ENCODE measurements at regions not wholly inside any gene's neighbourhood (a gene's known extent, or its start where the extent isn't known, plus 50 kb on each side); places are given as distances from the start of the nearest gene placed in this dataset.
"Not testable (repeated sequence)": the region's sequence is repeated elsewhere in the genome, so short reads cannot be mapped to it uniquely, and the experiment has no call there.

DNA sequence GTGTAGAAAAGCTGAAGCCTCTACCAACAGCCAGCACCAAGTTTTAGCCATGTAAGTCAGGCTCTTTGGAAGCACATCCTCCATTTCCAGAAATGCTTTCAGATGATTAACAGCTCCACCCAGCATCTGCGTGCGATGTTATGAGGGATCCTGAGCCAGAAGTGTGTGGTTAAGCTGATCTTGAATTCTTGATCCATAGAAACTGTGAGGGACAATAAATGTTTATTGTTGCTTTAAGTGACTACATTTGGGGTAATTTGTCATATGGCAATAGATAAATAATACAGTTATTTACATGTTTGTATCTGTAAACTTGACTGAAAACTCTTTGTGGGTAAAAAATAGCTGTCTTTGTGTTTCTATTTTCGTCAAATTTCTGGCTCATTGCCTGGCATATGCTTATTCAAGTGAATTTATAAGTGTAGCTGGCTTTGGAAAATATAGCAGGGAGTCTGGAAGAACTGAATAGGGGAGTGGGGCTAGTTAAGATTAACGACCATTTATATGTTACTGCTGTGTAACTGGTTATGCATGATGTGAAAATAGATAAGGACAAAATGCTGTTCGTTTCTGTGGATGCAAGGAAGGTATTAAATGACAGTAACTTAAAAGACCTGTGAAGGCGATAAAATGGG lies 234.1 kb downstream of the LRRC70 start:
- intact Hi-C loops (cut with DNase I; ENCODE audit: low total_unique reads) (no loop called here), in situ Hi-C loops (cut with MboI; ENCODE audit: low sequenced_read_pairs in 4 of 4) (no loop called here)
- H3K36me3 ChIP-seq = no peaks in the 10 kb centered on the region
- no peak for DNase-seq
- no peak for ATAC-seq
- H3K4me3 ChIP-seq = no peak overlapping the region
- H3K27me3 ChIP-seq = no peaks in the 10 kb centered on the region
- H3K9me3 ChIP-seq = no peaks in the 10 kb centered on the region
- H3K27ac ChIP-seq = no peak overlapping the region
- H3K4me1 ChIP-seq = no peaks in the 10 kb centered on the region
- TF ChIP-seq POLR2A (IDR thresholded peaks at IDR 0.05) = no peak
- TF ChIP-seq, protein P1, sequence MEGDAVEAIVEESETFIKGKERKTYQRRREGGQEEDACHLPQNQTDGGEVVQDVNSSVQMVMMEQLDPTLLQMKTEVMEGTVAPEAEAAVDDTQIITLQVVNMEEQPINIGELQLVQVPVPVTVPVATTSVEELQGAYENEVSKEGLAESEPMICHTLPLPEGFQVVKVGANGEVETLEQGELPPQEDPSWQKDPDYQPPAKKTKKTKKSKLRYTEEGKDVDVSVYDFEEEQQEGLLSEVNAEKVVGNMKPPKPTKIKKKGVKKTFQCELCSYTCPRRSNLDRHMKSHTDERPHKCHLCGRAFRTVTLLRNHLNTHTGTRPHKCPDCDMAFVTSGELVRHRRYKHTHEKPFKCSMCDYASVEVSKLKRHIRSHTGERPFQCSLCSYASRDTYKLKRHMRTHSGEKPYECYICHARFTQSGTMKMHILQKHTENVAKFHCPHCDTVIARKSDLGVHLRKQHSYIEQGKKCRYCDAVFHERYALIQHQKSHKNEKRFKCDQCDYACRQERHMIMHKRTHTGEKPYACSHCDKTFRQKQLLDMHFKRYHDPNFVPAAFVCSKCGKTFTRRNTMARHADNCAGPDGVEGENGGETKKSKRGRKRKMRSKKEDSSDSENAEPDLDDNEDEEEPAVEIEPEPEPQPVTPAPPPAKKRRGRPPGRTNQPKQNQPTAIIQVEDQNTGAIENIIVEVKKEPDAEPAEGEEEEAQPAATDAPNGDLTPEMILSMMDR (IDR thresholded peaks at IDR 0.05 in 4 of 5, conservative IDR thresholded peaks at IDR 0.05 in 1 of 5) = no peak

DNA sequence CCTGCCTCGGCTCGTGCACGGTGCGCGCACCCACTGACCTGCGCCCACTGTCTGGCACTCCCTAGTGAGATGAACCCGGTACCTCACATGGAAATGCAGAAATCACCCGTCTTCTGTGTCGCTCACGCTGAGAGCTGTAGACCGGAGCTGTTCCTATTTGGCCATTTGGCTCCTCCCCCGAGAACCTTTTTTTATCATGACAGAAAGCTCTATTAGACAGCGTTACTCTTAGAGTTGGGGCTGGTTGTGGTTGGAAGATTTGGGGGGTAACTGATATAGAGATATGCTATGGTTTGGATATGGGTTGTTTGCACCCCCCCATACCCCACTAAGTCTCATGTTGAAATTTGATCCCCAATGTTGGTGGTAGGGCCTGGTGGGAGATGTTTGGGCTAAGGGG lies 226.2 kb downstream of the LRRC70 start:
- H3K4me3 ChIP-seq; ATAC-seq; in situ Hi-C loops (cut with MboI; ENCODE audit: low sequenced_read_pairs in 4 of 4); DNase-seq; H3K4me1 ChIP-seq; H3K36me3 ChIP-seq; H3K27me3 ChIP-seq; intact Hi-C loops (cut with DNase I; ENCODE audit: low total_unique reads); H3K27ac ChIP-seq; H3K9me3 ChIP-seq: not testable (repeated sequence)

DNA sequence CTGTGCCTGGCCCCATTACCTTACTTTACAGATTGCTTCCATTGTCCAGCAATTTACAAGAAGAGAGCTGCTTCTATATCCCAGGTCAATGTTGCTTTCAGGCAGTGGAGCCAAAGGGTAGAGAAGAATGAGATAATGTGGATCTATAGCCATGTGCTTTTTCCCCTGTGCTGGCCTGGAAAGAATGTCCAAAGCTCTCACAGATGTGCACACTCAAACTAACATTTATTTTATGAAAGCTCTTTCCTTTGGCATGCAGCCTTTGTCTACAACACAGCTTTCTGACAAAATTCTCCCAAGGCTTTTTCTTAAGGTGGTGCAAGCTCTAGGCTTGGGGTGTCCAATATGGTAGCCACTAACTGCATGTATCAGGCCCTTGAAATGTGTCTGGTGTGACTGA lies 217.3 kb downstream of the LRRC70 start:
- DNase-seq = no peak
- Histone ChIP-seq H3K27ac (no peak overlapping the region), H3K4me3 (no peak overlapping the region), H3K9me3 (no peaks in the 10 kb centered on the region), H3K4me1 (no peaks in the 10 kb centered on the region), H3K36me3 (no peaks in the 10 kb centered on the region), H3K27me3 (no peaks in the 10 kb centered on the region)
- in situ Hi-C loops (cut with MboI; ENCODE audit: low sequenced_read_pairs in 4 of 4) (loop anchor here in 3 of 4 donors (25.0 kb wide), 1 partner anchor 334 kb away; no protein-coding TSS in a partner anchor), intact Hi-C loops (cut with DNase I; ENCODE audit: low total_unique reads) (no loop called here)
- TF ChIP-seq POLR2A (IDR thresholded peaks at IDR 0.05) = no peak
- TF ChIP-seq, protein P1 (IDR thresholded peaks at IDR 0.05 in 4 of 5, conservative IDR thresholded peaks at IDR 0.05 in 1 of 5) = no peak
- ATAC-seq = no peak

DNA sequence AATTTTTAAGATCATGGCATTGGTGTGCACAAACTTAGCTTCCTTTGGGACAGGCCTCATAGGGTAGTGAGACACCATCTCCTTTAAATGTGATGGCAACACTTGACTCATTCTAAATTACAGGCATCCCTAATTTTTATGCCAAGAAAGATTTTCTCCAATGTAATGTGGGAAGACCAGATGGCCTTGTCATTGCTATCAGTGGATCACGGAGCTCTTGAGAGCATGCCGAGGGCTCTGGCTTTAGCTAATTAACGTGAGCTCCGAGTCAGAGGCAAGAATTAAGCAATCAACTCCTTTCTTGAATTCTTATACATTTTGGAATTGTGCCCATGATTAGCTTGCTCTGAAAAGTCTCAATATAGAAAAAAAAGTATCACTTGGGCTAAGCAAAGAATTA lies 215.8 kb downstream of the LRRC70 start:
- ATAC-seq (no peak), DNase-seq (no peak)
- in situ Hi-C loops (cut with MboI; ENCODE audit: low sequenced_read_pairs in 4 of 4) (loop anchor here in 3 of 4 donors (25.0 kb wide), 1 partner anchor 332 kb away; no protein-coding TSS in a partner anchor), intact Hi-C loops (cut with DNase I; ENCODE audit: low total_unique reads) (no loop called here)
- Histone ChIP-seq H3K27me3 (no peaks in the 10 kb centered on the region), H3K27ac (no peak overlapping the region), H3K9me3 (no peaks in the 10 kb centered on the region), H3K36me3 (no peaks in the 10 kb centered on the region), H3K4me1 (no peaks in the 10 kb centered on the region), H3K4me3 (no peak overlapping the region)
- no peak for TF ChIP-seq POLR2A (IDR thresholded peaks at IDR 0.05)

DNA sequence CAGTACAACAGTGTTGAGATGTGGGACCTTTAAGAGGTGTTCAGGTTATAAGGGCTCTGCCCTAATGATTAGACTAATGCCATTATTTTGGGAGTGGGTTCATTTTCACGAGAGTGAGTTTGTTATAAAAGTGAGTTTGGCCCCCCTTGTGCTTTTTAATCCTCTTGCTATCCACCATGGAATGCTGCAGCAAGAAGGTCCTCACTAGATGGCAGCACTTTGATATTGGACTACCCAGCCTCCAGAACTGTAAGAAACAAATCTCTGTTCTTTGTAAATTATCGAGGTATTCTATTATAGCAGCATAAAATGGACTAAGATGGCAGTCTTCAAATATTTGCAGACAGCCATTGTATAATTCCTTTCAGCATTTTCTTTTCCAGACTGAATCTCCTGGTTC lies 212.4 kb downstream of the LRRC70 start:
- Histone ChIP-seq H3K4me1 (no peaks in the 10 kb centered on the region), H3K9me3 (no peaks in the 10 kb centered on the region), H3K36me3 (no peaks in the 10 kb centered on the region), H3K4me3 (no peak overlapping the region), H3K27ac (no peak overlapping the region), H3K27me3 (no peaks in the 10 kb centered on the region)
- ATAC-seq (no peak), DNase-seq (no peak)
- in situ Hi-C loops (cut with MboI; ENCODE audit: low sequenced_read_pairs in 4 of 4) = loop anchor here in 3 of 4 donors (25.0 kb wide), 1 partner anchor 329 kb away; no protein-coding TSS in a partner anchor
- intact Hi-C loops (cut with DNase I; ENCODE audit: low total_unique reads) = no loop called here
- TF ChIP-seq POLR2A (IDR thresholded peaks at IDR 0.05) = no peak
- TF ChIP-seq, protein P1 (IDR thresholded peaks at IDR 0.05 in 4 of 5, conservative IDR thresholded peaks at IDR 0.05 in 1 of 5) = no peak

DNA sequence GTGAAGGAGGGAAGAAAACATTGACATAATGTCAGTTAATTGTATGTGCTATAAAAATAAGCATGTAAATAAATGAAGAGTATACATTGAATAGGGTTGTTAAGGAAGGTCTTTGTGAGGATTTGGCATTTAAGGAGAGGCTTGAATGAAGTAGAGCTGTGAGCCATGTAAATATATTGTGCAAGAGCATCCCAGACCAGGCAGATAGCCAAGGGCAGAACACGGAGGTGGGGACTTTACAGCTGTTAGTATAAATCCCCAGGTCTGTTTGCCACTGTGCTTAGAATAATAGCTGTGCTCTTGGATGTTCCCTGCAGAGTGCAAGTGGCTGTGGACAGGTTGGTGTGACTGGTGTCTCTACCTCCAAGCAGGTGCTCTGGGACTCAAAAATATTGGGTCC lies 211.7 kb downstream of the LRRC70 start:
- no peak overlapping the region for H3K27ac ChIP-seq
- intact Hi-C loops (cut with DNase I; ENCODE audit: low total_unique reads) (no loop called here), in situ Hi-C loops (cut with MboI; ENCODE audit: low sequenced_read_pairs in 4 of 4) (loop anchor here in 3 of 4 donors (25.0 kb wide), 1 partner anchor 328 kb away; no protein-coding TSS in a partner anchor)

More for the DNA sequence above, 211.7 kb downstream of the LRRC70 start:
- H3K4me1 ChIP-seq = no peaks in the 10 kb centered on the region
- H3K36me3 ChIP-seq = no peaks in the 10 kb centered on the region
- DNase-seq (no peak), ATAC-seq (peak; percentile 30 to 42)
- no peak for TF ChIP-seq POLR2A (IDR thresholded peaks at IDR 0.05)
- TF ChIP-seq, protein P1 (IDR thresholded peaks at IDR 0.05 in 4 of 5, conservative IDR thresholded peaks at IDR 0.05 in 1 of 5) = no peak
- H3K27me3 ChIP-seq = no peaks in the 10 kb centered on the region
- no peaks in the 10 kb centered on the region for H3K9me3 ChIP-seq
- H3K4me3 ChIP-seq = no peak overlapping the region
